ENCODE measurements at regions not wholly inside any gene's neighbourhood (a gene's known extent, or its start where the extent isn't known, plus 50 kb on each side); places are given as distances from the start of the nearest gene placed in this dataset.

DNA sequence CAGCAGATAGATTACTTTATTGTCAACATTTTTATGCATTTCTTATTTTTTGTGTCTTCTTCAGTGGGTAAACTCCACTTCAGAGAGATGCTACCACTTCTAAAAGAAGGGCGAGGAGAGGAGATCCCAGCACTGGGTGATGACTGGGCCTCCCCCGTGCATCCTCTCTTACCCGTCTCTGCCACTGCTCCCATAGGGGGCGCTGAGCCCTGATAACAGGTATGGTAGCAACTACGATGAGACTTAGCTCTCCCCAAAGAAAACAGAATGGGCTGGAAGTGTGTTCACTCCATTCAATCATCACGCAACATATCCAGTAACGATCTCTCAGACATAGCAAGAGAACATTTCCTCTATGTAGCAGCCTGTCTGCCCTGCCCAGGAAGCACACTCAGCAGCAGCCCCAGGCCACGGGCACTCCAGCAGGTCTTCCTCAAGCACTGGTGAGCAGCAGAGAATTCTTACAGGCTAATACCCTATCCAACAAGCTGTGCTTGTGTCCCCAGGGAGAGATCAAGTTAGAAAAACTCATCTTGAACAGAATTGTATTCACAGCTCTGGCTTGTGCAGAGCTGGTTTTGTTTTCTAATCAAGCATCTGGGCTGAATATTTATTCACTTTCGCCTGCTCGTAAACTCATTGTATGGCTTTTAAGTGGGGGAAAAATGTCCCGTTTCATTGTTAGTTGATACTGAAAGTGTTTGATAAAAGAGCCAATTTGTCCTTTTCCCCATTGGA is 533.1 kb upstream of the CDH4 start:
- BruUV-seq (replicated peaks), result no TSS peak
- no peak overlapping the region for H3K27ac Mint-ChIP-seq (ENCODE audit: low read depth, unreplicated experiment)
- H3K9me3 Mint-ChIP-seq (ENCODE audit: unreplicated experiment), result no peaks in the 10 kb centered on the region

DNA sequence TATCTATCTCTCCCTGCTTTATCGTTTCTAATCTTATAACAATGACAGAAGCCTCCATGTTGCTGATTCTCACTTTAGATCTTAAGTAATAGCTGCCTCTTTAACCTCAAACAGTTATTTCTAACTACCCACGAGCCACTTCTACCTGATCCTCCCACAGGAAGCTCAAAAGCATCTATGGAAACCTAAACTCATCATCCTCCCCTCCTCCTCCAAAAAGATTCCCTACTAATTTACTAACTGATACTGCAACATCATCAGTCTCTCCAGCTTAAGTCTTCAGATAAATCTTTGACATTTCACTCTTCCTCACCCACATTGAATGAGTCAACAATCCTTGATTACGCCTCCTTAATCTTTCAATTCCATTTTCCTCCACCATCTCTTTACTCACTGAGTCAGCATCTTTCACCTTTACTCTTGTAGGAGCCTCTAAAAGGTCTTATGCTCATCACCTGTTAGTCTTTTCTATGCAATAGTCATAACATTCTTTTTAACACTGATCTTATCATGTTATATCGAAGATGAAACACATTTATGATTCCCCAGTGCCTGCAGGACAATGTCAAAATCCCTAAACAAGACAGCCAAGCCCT is 526.7 kb upstream of the CDH4 start:
- no peak overlapping the region for H3K4me3 Mint-ChIP-seq (ENCODE audit: unreplicated experiment)
- no peaks in the 10 kb centered on the region for H3K9me3 Mint-ChIP-seq (ENCODE audit: unreplicated experiment)
- TF ChIP-seq, protein P1, sequence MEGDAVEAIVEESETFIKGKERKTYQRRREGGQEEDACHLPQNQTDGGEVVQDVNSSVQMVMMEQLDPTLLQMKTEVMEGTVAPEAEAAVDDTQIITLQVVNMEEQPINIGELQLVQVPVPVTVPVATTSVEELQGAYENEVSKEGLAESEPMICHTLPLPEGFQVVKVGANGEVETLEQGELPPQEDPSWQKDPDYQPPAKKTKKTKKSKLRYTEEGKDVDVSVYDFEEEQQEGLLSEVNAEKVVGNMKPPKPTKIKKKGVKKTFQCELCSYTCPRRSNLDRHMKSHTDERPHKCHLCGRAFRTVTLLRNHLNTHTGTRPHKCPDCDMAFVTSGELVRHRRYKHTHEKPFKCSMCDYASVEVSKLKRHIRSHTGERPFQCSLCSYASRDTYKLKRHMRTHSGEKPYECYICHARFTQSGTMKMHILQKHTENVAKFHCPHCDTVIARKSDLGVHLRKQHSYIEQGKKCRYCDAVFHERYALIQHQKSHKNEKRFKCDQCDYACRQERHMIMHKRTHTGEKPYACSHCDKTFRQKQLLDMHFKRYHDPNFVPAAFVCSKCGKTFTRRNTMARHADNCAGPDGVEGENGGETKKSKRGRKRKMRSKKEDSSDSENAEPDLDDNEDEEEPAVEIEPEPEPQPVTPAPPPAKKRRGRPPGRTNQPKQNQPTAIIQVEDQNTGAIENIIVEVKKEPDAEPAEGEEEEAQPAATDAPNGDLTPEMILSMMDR (IDR thresholded peaks at IDR 0.05; ENCODE audit: unreplicated experiment), result no peak
- intact Hi-C loops (cut with micrococcal nuclease), result loop anchor here (10.0 kb wide), 1 partner anchor 109 kb away; no protein-coding TSS in a partner anchor
- peaks cover 24% of the 10 kb centered on the region for H3K27me3 Mint-ChIP-seq (ENCODE audit: insufficient read depth, unreplicated experiment)
- ChIA-PET CTCF (interaction anchor here (0.6 to 0.7 kb wide), 3 partner anchors 11 to 1124 kb away, joined by 3 to 4 read pairs (median 3); no protein-coding TSS in a partner anchor), POLR2A (no interaction called here)
- no peak for DNase-seq (ENCODE audit: unreplicated experiment)
- BruUV-seq (replicated peaks), result no TSS peak
- H3K27ac Mint-ChIP-seq (ENCODE audit: low read depth, unreplicated experiment), result no peak overlapping the region
- H3K4me1 Mint-ChIP-seq (ENCODE audit: insufficient read depth, unreplicated experiment), result no peaks in the 10 kb centered on the region
- H3K36me3 Mint-ChIP-seq (ENCODE audit: insufficient read depth, unreplicated experiment), result no peaks in the 10 kb centered on the region

More for the DNA sequence above, 533.1 kb upstream of the CDH4 start:
- H3K4me3 Mint-ChIP-seq (ENCODE audit: unreplicated experiment), result no peak overlapping the region
- ChIA-PET POLR2A (no interaction called here), CTCF (no interaction called here)
- H3K4me1 Mint-ChIP-seq (ENCODE audit: insufficient read depth, unreplicated experiment), result no peaks in the 10 kb centered on the region
- H3K27me3 Mint-ChIP-seq (ENCODE audit: insufficient read depth, unreplicated experiment), result peaks cover 28% of the 10 kb centered on the region
- intact Hi-C loops (cut with micrococcal nuclease), result no loop called here
- DNase-seq (ENCODE audit: unreplicated experiment), result peak; percentile 24
- no peaks in the 10 kb centered on the region for H3K36me3 Mint-ChIP-seq (ENCODE audit: insufficient read depth, unreplicated experiment)
- TF ChIP-seq, protein P1 (IDR thresholded peaks at IDR 0.05; ENCODE audit: unreplicated experiment), result no peak

GRCh38 chr20:60727425-60727824 is 524.6 kb upstream of the CDH4 start:
- Mint-ChIP-seq H3K4me1 (ENCODE audit: insufficient read depth, unreplicated experiment) (no peaks in the 10 kb centered on the region), H3K9me3 (ENCODE audit: unreplicated experiment) (no peaks in the 10 kb centered on the region), H3K27me3 (ENCODE audit: insufficient read depth, unreplicated experiment) (peaks cover 43% of the 10 kb centered on the region), H3K4me3 (ENCODE audit: unreplicated experiment) (no peak overlapping the region), H3K27ac (ENCODE audit: low read depth, unreplicated experiment) (no peak overlapping the region), H3K36me3 (ENCODE audit: insufficient read depth, unreplicated experiment) (no peaks in the 10 kb centered on the region)
- CTCF ChIA-PET, result interaction anchor here (0.6 kb wide), 1 partner anchor 495 kb away, joined by 3 read pairs; no protein-coding TSS in a partner anchor
- no peak for DNase-seq (ENCODE audit: unreplicated experiment)
- intact Hi-C loops (cut with micrococcal nuclease), result loop anchor here (10.0 kb wide), 1 partner anchor 107 kb away; no protein-coding TSS in a partner anchor
- TF ChIP-seq, protein P1 (IDR thresholded peaks at IDR 0.05; ENCODE audit: unreplicated experiment), result no peak
- POLR2A ChIA-PET, result no interaction called here
- no TSS peak for BruUV-seq (replicated peaks)

DNA sequence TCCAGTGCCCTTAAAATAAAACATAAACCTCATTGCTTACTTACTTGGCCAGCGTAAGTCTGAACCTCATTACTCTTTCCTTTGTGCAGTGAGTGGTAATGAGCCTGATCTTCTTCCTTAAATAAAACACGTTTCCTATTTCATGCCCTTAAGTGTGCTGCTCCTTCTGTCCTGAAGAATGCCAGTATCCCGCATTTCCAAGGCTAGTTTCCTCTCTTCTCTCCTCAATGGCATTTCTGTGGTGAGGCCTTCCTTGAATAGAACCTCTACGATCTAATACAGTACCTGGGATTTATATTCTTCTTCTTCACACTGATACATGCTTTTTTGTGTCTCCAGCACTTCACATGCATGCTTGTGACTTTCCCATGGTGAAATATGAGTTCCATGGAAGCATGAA is 523.4 kb upstream of the CDH4 start:
- no peak overlapping the region for H3K4me3 Mint-ChIP-seq (ENCODE audit: unreplicated experiment)
- H3K27me3 Mint-ChIP-seq (ENCODE audit: insufficient read depth, unreplicated experiment), result peaks cover 54% of the 10 kb centered on the region
- no peaks in the 10 kb centered on the region for H3K9me3 Mint-ChIP-seq (ENCODE audit: unreplicated experiment)
- DNase-seq (ENCODE audit: unreplicated experiment), result no peak
- H3K36me3 Mint-ChIP-seq (ENCODE audit: insufficient read depth, unreplicated experiment), result no peaks in the 10 kb centered on the region
- CTCF ChIA-PET, result no interaction called here
- TF ChIP-seq, protein P1 (IDR thresholded peaks at IDR 0.05; ENCODE audit: unreplicated experiment), result no peak
- no TSS peak for BruUV-seq (replicated peaks)
- no peak overlapping the region for H3K27ac Mint-ChIP-seq (ENCODE audit: low read depth, unreplicated experiment)
- POLR2A ChIA-PET, result no interaction called here
- intact Hi-C loops (cut with micrococcal nuclease), result loop anchor here (10.0 kb wide), 1 partner anchor 106 kb away; no protein-coding TSS in a partner anchor
- H3K4me1 Mint-ChIP-seq (ENCODE audit: insufficient read depth, unreplicated experiment), result no peaks in the 10 kb centered on the region
